ENCODE measurements at regions not wholly inside any gene's neighbourhood (a gene's known extent, or its start where the extent isn't known, plus 50 kb on each side); places are given as distances from the start of the nearest gene placed in this dataset.

- DNase-seq (ENCODE audit: low read depth, low spot score): peak; percentile 55
Measured at GRCh38 chr3:78141269-78141668, 1101.4 kb downstream of the ROBO2 start.

- peak; percentile 55 for DNase-seq (ENCODE audit: low read depth, low spot score)
Measured at GRCh38 chr3:78143000-78143399, 1103.1 kb downstream of the ROBO2 start.

- DNase-seq (ENCODE audit: low read depth, low spot score): no peak
Measured at GRCh38 chr3:78148986-78149717, 1109.3 kb downstream of the ROBO2 start.

GRCh38 chr3:78153973-78154372, 1114.1 kb downstream of the ROBO2 start:
- DNase-seq (ENCODE audit: low read depth, low spot score): no peak

GRCh38 chr3:78154521-78155186, 1114.8 kb downstream of the ROBO2 start:
- no peak for DNase-seq (ENCODE audit: low read depth, low spot score)

GRCh38 chr3:78161736-78162135, 1121.8 kb downstream of the ROBO2 start:
- DNase-seq (ENCODE audit: low read depth, low spot score): no peak

- no peak for DNase-seq (ENCODE audit: low read depth, low spot score)
Measured at GRCh38 chr3:78163379-78163778, 1123.5 kb downstream of the ROBO2 start.

- no peak for DNase-seq (ENCODE audit: low read depth, low spot score)
Measured at GRCh38 chr3:78165876-78166275, 1126.0 kb downstream of the ROBO2 start.

- DNase-seq (ENCODE audit: low read depth, low spot score): no peak
Measured at GRCh38 chr3:78174821-78175220, 1134.9 kb downstream of the ROBO2 start.

GRCh38 chr3:78176869-78177268, 1137.0 kb downstream of the ROBO2 start:
- DNase-seq (ENCODE audit: low read depth, low spot score): no peak

- DNase-seq (ENCODE audit: low read depth, low spot score): no peak
Measured at GRCh38 chr3:78177780-78178179, 1137.9 kb downstream of the ROBO2 start.

- DNase-seq (ENCODE audit: low read depth, low spot score): no peak
Measured at GRCh38 chr3:78178209-78178608, 1138.3 kb downstream of the ROBO2 start.

- DNase-seq (ENCODE audit: low read depth, low spot score): no peak
Measured at GRCh38 chr3:78178740-78179363, 1139.0 kb downstream of the ROBO2 start.

- no peak for DNase-seq (ENCODE audit: low read depth, low spot score)
Measured at GRCh38 chr3:78183906-78184599, 1144.2 kb downstream of the ROBO2 start.

- no peak for DNase-seq (ENCODE audit: low read depth, low spot score)
Measured at GRCh38 chr3:78186404-78186803, 1146.5 kb downstream of the ROBO2 start.

GRCh38 chr3:78201091-78201490, 1161.2 kb downstream of the ROBO2 start:
- DNase-seq (ENCODE audit: low read depth, low spot score): no peak

- peak; percentile 36 for DNase-seq (ENCODE audit: low read depth, low spot score)
Measured at GRCh38 chr3:78204977-78205376, 1165.1 kb downstream of the ROBO2 start.

GRCh38 chr3:78221300-78221699, 1181.4 kb downstream of the ROBO2 start:
- DNase-seq (ENCODE audit: low read depth, low spot score): no peak

- DNase-seq (ENCODE audit: low read depth, low spot score): no peak
Measured at GRCh38 chr3:78221796-78222195, 1181.9 kb downstream of the ROBO2 start.

- DNase-seq (ENCODE audit: low read depth, low spot score): no peak
Measured at GRCh38 chr3:78235841-78236240, 1195.9 kb downstream of the ROBO2 start.

- DNase-seq (ENCODE audit: low read depth, low spot score): no peak
Measured at GRCh38 chr3:78238811-78239210, 1198.9 kb downstream of the ROBO2 start.

GRCh38 chr3:78242724-78243123, 1202.8 kb downstream of the ROBO2 start:
- no peak for DNase-seq (ENCODE audit: low read depth, low spot score)
